GM23248 (cell line): ENCODE measurements at regions not wholly inside any gene's neighbourhood (a gene's known extent, or its start where the extent isn't known, plus 50 kb on each side); places are given as distances from the start of the nearest gene placed in this dataset.

Source experiments
- DNase-seq: peaks from one replicate; pipeline ENCODE4 v3.0.0-alpha.2; 2015
- H2AFZ ChIP-seq: fragments of 200-600 bp; sonication (generic); 2 replicates; pipeline ENCODE4 v1.6.1; 2016; ENCODE audit warnings: antibody characterized with exemption
- H3F3A ChIP-seq: fragments of 200-600 bp; sonication (generic); 2 replicates; pipeline ENCODE4 v1.6.1; 2016; ENCODE audit warnings: mild to moderate bottlenecking, antibody characterized with exemption, mixed run types; ENCODE audit not compliant: insufficient read depth
- H3K27ac ChIP-seq: fragments of 200-600 bp; sonication (generic); 2 replicates; pipeline ENCODE4 v1.5.1; 2016; ENCODE audit warnings: mild to moderate bottlenecking
- H3K27me3 ChIP-seq: fragments of 200-600 bp; sonication (generic); replicated peaks from 2 replicates; pipeline ENCODE4 v1.6.1; 2016; ENCODE audit warnings: mild to moderate bottlenecking; ENCODE audit not compliant: insufficient read depth
- H3K36me3 ChIP-seq: fragments of 200-600 bp; sonication (generic); 2 replicates; pipeline ENCODE4 v1.6.1; 2016; ENCODE audit warnings: low read depth, mild to moderate bottlenecking
- H3K4me1 ChIP-seq: fragments of 200-600 bp; sonication (generic); 2 replicates; pipeline ENCODE4 v1.6.1; 2016; ENCODE audit warnings: mild to moderate bottlenecking; ENCODE audit not compliant: insufficient read depth
- H3K4me2 ChIP-seq: fragments of 200-600 bp; sonication (generic); one replicate; pipeline ENCODE4 v1.6.1; 2016; ENCODE audit warnings: mild to moderate bottlenecking; ENCODE audit not compliant: unreplicated experiment
- H3K4me3 ChIP-seq: fragments of 200-600 bp; sonication (generic); 2 replicates; pipeline ENCODE4 v1.5.1; 2016; ENCODE audit warnings: mild to moderate bottlenecking
- H3K79me2 ChIP-seq: fragments of 200-600 bp; sonication (generic); 2 replicates; pipeline ENCODE4 v1.6.1; 2016; ENCODE audit warnings: mild to moderate bottlenecking; ENCODE audit not compliant: insufficient read depth
- H3K9ac ChIP-seq: fragments of 200-600 bp; sonication (generic); 2 replicates; pipeline ENCODE4 v1.6.1; 2016; ENCODE audit warnings: mild to moderate bottlenecking
- H3K9me2 ChIP-seq: fragments of 200-600 bp; sonication (generic); 2 replicates; pipeline ENCODE4 v1.6.1; 2016; ENCODE audit warnings: mixed run types, mild to moderate bottlenecking, moderate library complexity; ENCODE audit not compliant: insufficient read depth
- H3K9me3 ChIP-seq: fragments of 200-600 bp; sonication (generic); one replicate; pipeline ENCODE4 v1.6.1; 2017; ENCODE audit warnings: low read depth
- H4K20me1 ChIP-seq: fragments of 200-600 bp; sonication (generic); 2 replicates; pipeline ENCODE4 v1.6.0; 2016; ENCODE audit not compliant: insufficient read depth
- EZH2 ChIP-seq: fragments of 200-600 bp; sonication (generic); IDR thresholded peaks from 2 replicates; pipeline ENCODE4 v1.6.1; 2018; ENCODE audit warnings: antibody characterized with exemption, mild to moderate bottlenecking; ENCODE audit not compliant: insufficient read depth, poor library complexity, severe bottlenecking
- EZH2phosphoT487 ChIP-seq: fragments of 200-600 bp; sonication (generic); IDR thresholded peaks from 2 replicates; pipeline ENCODE4 v1.6.1; 2018; ENCODE audit warnings: antibody characterized with exemption, moderate library complexity, mild to moderate bottlenecking, low read depth; ENCODE audit not compliant: insufficient read depth
- WGBS, 2 experiments: methylation state at CpG; one replicate each; pipeline ENCODE4 v1.1.6; 2015 to 2017; ENCODE audit warnings: low lambda C conversion rate in 2 of 2, low coverage in 1 of 2; ENCODE audit errors: missing lambda C conversion rate in 2 of 2; 5-methylcytosine and 5-hydroxymethylcytosine counted together
- in situ Hi-C: fragments of 300-500 bp; cut with MboI; formaldehyde crosslinking; loops from 2 replicates; pipeline ENCODE4 v1.15.0; 2020

DNA sequence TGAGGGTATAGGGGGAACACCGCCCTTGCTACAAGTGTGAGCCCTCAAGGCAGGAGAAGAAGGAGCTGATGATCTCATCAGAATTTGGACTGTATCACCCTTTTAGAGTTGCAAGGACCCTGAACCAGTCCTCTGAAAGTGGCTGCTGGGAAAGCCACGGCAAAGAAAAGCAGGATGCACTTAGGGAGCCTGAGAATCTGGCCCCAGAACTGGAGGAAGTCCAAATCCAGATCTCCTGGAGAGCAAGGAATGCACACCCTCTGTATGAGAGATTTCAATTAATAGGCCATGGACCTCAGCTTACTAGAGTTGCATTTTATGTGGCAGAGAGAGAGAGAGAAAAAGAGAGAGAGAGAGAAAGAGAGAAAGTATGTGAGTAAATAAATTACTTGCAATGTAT lies 662.9 kb downstream of the CCSER2 start:
- H3K4me3 ChIP-seq: no peak overlapping the region
- H3K9ac ChIP-seq: no peak overlapping the region
- 9 to 25% methylated on average over 2 of the region's 2 CpGs for WGBS, 2 experiments
- H3K4me1 ChIP-seq: no peaks in the 10 kb centered on the region
- H3K36me3 ChIP-seq: no peaks in the 10 kb centered on the region
- in situ Hi-C loops: no loop called here
- H3K4me2 ChIP-seq: no peak overlapping the region
- no peaks in the 10 kb centered on the region for H3K79me2 ChIP-seq
- no peak for DNase-seq
- H3K9me2 ChIP-seq: no peaks in the 10 kb centered on the region
- H2AFZ ChIP-seq: no peak overlapping the region
- H3K9me3 ChIP-seq: no peaks in the 10 kb centered on the region
- no peaks in the 10 kb centered on the region for H3K27me3 ChIP-seq
- H4K20me1 ChIP-seq: no peaks in the 10 kb centered on the region
- no peak overlapping the region for H3K27ac ChIP-seq
- no peak for TF ChIP-seq EZH2
- TF ChIP-seq EZH2phosphoT487: no peak
- no peaks in the 10 kb centered on the region for H3F3A ChIP-seq

GRCh38 chr10:84993251-84994035 lies 665.1 kb downstream of the CCSER2 start:
- no peak for TF ChIP-seq EZH2phosphoT487
- TF ChIP-seq EZH2: no peak
- Histone ChIP-seq H3K4me1 (no peaks in the 10 kb centered on the region), H3K9me3 (no peaks in the 10 kb centered on the region), H4K20me1 (no peaks in the 10 kb centered on the region), H3K36me3 (no peaks in the 10 kb centered on the region), H3K79me2 (no peaks in the 10 kb centered on the region), H3K27ac (no peak overlapping the region), H3K27me3 (no peaks in the 10 kb centered on the region), H3K4me3 (no peak overlapping the region), H3F3A (no peaks in the 10 kb centered on the region), H3K9me2 (no peaks in the 10 kb centered on the region), H2AFZ (no peak overlapping the region), H3K4me2 (no peak overlapping the region), H3K9ac (no peak overlapping the region)
- in situ Hi-C loops: no loop called here
- DNase-seq: no peak
- 34% methylated on average over 9 of the region's 9 CpGs for WGBS, 2 experiments

DNA sequence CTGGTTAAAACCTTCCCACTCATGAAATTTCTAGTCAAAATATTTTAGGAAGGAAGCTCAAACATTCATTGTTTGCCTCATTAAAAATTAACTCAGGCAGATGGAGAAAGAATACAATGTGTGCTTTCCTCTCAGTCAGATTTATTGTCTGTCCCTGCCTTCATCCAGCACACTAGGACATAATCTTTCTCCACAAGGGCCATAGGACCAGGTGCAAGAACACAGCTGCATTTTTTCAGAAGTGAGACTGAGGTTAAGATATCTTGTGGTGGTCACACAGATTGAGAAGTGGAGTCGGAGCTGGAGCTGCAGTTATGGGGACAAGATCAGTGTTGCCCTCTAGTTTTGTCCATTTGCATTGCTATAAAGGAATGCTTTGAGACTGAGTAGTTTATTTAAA lies 666.3 kb downstream of the CCSER2 start:
- Histone ChIP-seq H3K27me3 (no peaks in the 10 kb centered on the region), H2AFZ (no peak overlapping the region), H3K9me2 (no peaks in the 10 kb centered on the region), H4K20me1 (no peaks in the 10 kb centered on the region), H3K4me2 (no peak overlapping the region), H3F3A (no peaks in the 10 kb centered on the region), H3K9ac (no peak overlapping the region), H3K27ac (no peak overlapping the region), H3K79me2 (no peaks in the 10 kb centered on the region), H3K4me3 (no peak overlapping the region), H3K36me3 (no peaks in the 10 kb centered on the region), H3K9me3 (no peaks in the 10 kb centered on the region), H3K4me1 (no peaks in the 10 kb centered on the region)
- DNase-seq: no peak
- in situ Hi-C loops: no loop called here
- 23% methylated on average over 1 of the region's 1 CpG for WGBS, 2 experiments
- TF ChIP-seq EZH2phosphoT487 (no peak), EZH2 (no peak)

- Histone ChIP-seq H4K20me1 (no peaks in the 10 kb centered on the region), H3K36me3 (no peaks in the 10 kb centered on the region), H3K4me2 (no peak overlapping the region), H3K4me3 (no peak overlapping the region), H3K27me3 (no peaks in the 10 kb centered on the region), H3K79me2 (no peaks in the 10 kb centered on the region), H3K9me2 (no peaks in the 10 kb centered on the region), H3K9ac (no peak overlapping the region), H2AFZ (no peak overlapping the region), H3K27ac (no peak overlapping the region), H3K4me1 (no peaks in the 10 kb centered on the region), H3F3A (no peaks in the 10 kb centered on the region), H3K9me3 (no peaks in the 10 kb centered on the region)
- DNase-seq: no peak
- WGBS, 2 experiments: 19 to 21% methylated on average over 3 of the region's 3 CpGs
- in situ Hi-C loops: no loop called here
- TF ChIP-seq EZH2 (no peak), EZH2phosphoT487 (no peak)
These were observed 668.2 kb downstream of the CCSER2 start for GRCh38 chr10:84996580-84996979.

DNA sequence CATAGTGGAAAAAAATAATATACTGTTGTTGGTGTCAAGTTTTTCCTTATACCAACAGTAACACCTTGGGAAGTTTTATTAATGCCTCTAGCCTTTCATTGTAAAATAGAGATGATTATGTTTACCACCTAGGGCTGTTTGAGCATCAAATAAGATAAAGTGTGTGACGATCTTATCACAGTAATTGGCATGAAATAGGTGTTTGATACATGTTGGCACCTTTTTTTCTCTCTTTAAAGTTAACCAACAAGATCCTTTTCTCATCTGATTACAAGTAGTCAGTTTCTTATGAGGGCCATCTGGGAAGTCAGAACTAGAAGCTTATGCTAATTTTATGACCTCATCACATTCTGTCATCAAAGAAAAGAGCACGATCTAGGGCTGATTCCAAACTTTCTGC lies 669.5 kb downstream of the CCSER2 start:
- Histone ChIP-seq H3K27me3 (no peaks in the 10 kb centered on the region), H3K79me2 (no peaks in the 10 kb centered on the region), H3K36me3 (no peaks in the 10 kb centered on the region), H3K4me1 (no peaks in the 10 kb centered on the region), H2AFZ (no peak overlapping the region), H3K4me3 (no peak overlapping the region), H3K9me3 (no peaks in the 10 kb centered on the region), H3K9me2 (no peaks in the 10 kb centered on the region), H3K9ac (no peak overlapping the region), H3F3A (no peaks in the 10 kb centered on the region), H4K20me1 (no peaks in the 10 kb centered on the region), H3K4me2 (no peak overlapping the region), H3K27ac (no peak overlapping the region)
- WGBS, 2 experiments: 17 to 18% methylated on average over 2 of the region's 2 CpGs
- DNase-seq: no peak
- in situ Hi-C loops: no loop called here
- TF ChIP-seq EZH2phosphoT487: no peak
- TF ChIP-seq EZH2: no peak
